Lower leg skin (tissue), 4 donors: ENCODE measurements at regions not wholly inside any gene's neighbourhood (a gene's known extent, or its start where the extent isn't known, plus 50 kb on each side); places are given as distances from the start of the nearest gene placed in this dataset.

Experiments used
- DNase-seq, 2 donors: peaks; one replicate each; pipeline ENCODE4 v3.0.0-alpha.2; 2019; ENCODE audit warnings: low spot score in 2 of 2
- H3K4me3 ChIP-seq: fragments of 200-600 bp; sonication (generic); 2 replicates; pipeline ENCODE4 v1.5.1; 2017; ENCODE audit warnings: mild to moderate bottlenecking, low read depth; ENCODE audit not compliant: poor library complexity, severe bottlenecking
- POLR2A ChIP-seq, 2 donors: fragments of 450-650 bp; IDR thresholded peaks; one replicate each; pipeline ENCODE4 v1.6.1; 2016 to 2017; ENCODE audit warnings: antibody characterized with exemption in 2 of 2, mild to moderate bottlenecking in 1 of 2, moderate library complexity in 1 of 2
- WGBS, 2 donors: methylation state at CpG; one replicate each; pipeline ENCODE4 v1.1.5; 2018; 5-methylcytosine and 5-hydroxymethylcytosine counted together
- intact Hi-C: fragments of 100-400 bp; cut with DNase I; formaldehyde crosslinking; loops from one replicate; pipeline ENCODE4 v1.15.0; 2023; ENCODE audit warnings: low total_unique reads
- TF ChIP-seq, protein P1 (sequence below), 3 donors: fragments of 450-650 bp; IDR thresholded peaks; one replicate each; pipeline ENCODE4 v1.5.1; 2016; ENCODE audit warnings: antibody characterized with exemption in 3 of 3, mild to moderate bottlenecking in 3 of 3, moderate library complexity in 2 of 3

DNA sequence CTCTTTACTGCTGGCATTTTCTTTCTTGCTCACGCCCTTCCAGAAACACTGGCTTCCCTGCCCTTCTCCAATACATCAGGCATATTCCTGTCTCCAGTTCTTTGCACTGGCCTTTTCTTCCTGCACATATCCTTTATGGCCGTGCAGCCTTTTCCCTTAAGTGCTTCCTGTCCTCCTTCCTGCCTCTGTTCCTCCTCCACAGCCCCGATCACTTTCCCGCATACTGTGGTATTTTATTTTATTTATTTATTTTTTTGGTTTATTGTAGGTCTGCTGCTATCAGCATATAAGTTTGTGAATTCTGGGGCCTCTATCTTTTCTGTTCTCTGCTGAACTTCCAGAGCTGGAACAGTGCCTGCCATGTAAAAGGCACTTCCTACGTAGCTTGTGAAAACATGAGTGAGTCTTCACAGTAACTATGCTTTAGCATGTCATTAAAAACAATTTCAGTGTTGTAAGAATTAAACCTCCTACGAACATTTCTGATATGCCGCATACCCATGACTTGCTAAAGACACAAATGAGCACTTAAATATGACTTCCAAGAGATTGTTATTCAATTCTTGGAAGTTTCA lies 289.1 kb downstream of the TRIB2 start:
- DNase-seq, result no peak
- H3K4me3 ChIP-seq, result no peak overlapping the region
- TF ChIP-seq, protein P1, sequence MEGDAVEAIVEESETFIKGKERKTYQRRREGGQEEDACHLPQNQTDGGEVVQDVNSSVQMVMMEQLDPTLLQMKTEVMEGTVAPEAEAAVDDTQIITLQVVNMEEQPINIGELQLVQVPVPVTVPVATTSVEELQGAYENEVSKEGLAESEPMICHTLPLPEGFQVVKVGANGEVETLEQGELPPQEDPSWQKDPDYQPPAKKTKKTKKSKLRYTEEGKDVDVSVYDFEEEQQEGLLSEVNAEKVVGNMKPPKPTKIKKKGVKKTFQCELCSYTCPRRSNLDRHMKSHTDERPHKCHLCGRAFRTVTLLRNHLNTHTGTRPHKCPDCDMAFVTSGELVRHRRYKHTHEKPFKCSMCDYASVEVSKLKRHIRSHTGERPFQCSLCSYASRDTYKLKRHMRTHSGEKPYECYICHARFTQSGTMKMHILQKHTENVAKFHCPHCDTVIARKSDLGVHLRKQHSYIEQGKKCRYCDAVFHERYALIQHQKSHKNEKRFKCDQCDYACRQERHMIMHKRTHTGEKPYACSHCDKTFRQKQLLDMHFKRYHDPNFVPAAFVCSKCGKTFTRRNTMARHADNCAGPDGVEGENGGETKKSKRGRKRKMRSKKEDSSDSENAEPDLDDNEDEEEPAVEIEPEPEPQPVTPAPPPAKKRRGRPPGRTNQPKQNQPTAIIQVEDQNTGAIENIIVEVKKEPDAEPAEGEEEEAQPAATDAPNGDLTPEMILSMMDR (IDR thresholded peaks at IDR 0.05), result no peak
- TF ChIP-seq POLR2A (IDR thresholded peaks at IDR 0.05), result no peak
- 50 to 61% methylated on average over 7 of the region's 7 CpGs for WGBS, 2 donors
- intact Hi-C loops, result loop anchor here (10.0 kb wide), 1 partner anchor 1151 kb away; no protein-coding TSS in a partner anchor

DNA sequence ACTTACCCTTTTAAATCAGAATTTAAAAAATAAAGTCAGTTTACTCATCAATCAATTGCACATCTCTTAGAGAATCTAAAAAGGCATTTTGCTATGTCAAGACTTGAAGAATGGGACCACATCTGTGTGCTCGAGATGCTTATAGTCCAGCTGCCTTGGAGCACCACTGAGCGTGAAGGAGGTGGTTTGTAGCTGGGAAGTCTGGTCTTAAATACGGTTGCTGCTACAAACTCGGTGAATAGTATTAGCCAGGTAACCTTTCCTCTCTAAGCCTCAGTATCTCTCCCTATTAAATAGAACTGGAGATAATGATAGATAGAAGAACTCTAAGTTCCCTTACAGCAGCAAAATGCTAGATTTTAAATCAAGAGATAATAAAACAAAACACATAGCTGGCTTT lies 289.7 kb downstream of the TRIB2 start:
- no peak for TF ChIP-seq POLR2A (IDR thresholded peaks at IDR 0.05)
- TF ChIP-seq, protein P1 (IDR thresholded peaks at IDR 0.05), result no peak
- intact Hi-C loops, result loop anchor here (10.0 kb wide), 1 partner anchor 1152 kb away; no protein-coding TSS in a partner anchor
- 63 to 65% methylated on average over 4 of the region's 4 CpGs for WGBS, 2 donors
- DNase-seq, result no peak
- no peak overlapping the region for H3K4me3 ChIP-seq

DNA sequence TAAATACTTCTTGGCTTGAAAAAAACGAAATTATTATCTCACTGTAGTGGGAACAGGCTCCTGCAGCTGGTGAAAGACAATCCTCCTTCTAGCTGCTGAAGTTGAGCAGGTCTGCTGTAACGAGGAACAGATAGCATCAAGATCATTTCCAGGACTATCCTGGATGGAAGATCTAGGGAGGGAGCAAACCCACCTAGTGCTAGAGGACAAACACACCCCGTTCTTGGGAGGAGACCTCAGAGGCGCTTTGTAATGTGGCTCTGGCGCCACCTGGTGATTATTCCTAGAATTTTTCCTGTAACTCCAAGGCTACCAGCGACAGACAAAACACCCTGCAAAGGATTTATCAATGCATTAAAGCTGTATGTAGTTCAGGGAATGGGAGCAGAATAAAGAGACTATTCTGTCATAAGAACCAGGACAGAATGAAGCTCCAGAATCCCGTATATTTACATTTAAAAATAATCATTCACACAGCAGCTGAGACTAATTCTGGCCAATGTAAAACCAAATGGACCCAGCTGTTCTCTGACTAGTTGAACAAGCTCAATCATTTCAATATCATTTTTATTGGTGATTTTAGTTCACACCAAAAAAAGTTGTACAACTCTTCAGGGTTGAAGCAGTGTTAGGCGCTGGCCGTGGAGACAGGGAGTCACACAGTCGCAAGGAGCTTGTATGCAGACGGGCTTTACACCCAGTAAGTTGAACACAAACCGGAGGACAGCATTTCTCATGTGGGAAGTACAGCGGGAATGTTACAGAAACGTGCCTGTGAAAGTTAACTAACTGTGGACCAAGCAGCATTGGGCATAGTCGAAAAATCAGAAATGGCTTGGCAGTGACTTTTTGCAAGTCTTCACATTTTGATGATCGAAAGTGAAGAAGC lies 290.3 kb downstream of the TRIB2 start:
- intact Hi-C loops, result loop anchor here (10.0 kb wide), 1 partner anchor 1152 kb away; no protein-coding TSS in a partner anchor
- WGBS, 2 donors, result 29 to 33% methylated on average over 16 of the region's 16 CpGs
- TF ChIP-seq, protein P1 (IDR thresholded peaks at IDR 0.05), result peak in 2 of 3 donors; percentile 20 to 59
- no peak for TF ChIP-seq POLR2A (IDR thresholded peaks at IDR 0.05)
- H3K4me3 ChIP-seq, result no peak overlapping the region
- DNase-seq, result peak; percentile 61 to 89

DNA sequence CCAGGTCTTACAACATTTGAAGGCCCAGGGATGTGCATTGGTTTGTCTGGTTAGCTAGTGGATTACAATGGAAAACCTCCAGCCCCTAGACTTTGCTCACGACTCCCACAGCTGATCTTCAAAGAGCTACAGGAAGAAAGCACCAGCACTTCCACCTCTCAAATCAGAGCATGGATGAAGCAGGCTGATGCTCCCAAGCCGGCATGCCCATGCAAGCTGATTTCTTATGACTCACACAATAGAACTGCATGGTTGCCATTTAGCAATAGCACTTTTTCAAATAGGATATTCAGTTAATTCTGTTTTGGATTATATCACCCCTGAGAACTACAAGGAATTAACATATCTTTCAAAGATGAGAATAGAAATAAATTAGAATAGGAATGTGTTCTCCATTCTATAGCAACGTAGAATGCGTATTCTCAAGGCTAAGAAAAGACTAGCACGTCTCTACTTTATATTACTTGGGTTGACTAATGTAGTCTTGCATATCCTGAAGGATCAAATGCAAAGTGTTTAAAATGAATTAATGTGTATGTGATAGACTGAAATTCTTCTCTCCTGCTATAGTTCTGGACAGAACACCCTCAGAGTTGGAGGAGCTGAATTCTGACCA lies 292.4 kb downstream of the TRIB2 start:
- 46 to 50% methylated on average over 5 of the region's 5 CpGs for WGBS, 2 donors
- intact Hi-C loops, result loop anchor here (10.0 kb wide), 1 partner anchor 1154 kb away; no protein-coding TSS in a partner anchor

DNA sequence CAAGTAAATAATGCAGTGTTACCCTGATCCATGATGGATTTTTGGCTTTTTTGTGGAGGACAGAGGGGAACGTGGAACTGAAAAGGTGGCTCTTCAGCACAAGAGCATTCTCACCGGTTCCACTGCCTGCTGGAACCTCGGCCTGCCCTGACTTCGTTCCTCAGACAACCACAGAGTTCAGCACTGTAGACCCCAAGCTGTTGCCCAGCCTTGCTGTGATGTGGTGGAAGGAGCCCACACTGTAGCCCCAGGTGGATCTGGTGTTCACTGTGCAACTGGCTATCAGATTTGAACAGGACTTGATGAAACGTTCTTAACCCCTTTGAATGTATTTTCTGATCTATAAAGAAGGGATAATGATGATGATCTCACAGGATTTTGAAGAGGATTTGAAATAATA lies 293.5 kb downstream of the TRIB2 start:
- DNase-seq, result no peak
- intact Hi-C loops, result no loop called here
- WGBS, 2 donors, result 78 to 84% methylated on average over 5 of the region's 5 CpGs
- H3K4me3 ChIP-seq, result no peak overlapping the region
- TF ChIP-seq, protein P1 (IDR thresholded peaks at IDR 0.05), result no peak
- no peak for TF ChIP-seq POLR2A (IDR thresholded peaks at IDR 0.05)

More for the DNA sequence above, 292.4 kb downstream of the TRIB2 start:
- no peak overlapping the region for H3K4me3 ChIP-seq
- DNase-seq, result no peak
- TF ChIP-seq, protein P1 (IDR thresholded peaks at IDR 0.05), result no peak
- TF ChIP-seq POLR2A (IDR thresholded peaks at IDR 0.05), result no peak
